Astrocyte (in vitro differentiated cells and primary cell): ENCODE measurements at regions not wholly inside any gene's neighbourhood (a gene's known extent, or its start where the extent isn't known, plus 50 kb on each side); places are given as distances from the start of the nearest gene placed in this dataset.
A peak's percentile ranks its signal among the peaks of the same experiment; 100 is the strongest.

Source experiments
- DNase-seq: peaks from one replicate; pipeline ENCODE4 v3.0.0-alpha.2; 2010; ENCODE audit warnings: low read depth
- FAIRE-seq: peaks from 2 replicates; lab custom pipeline; 2011; peaks lifted over from hg19 to GRCh38; lab: Jason Lieb, UNC
- H2AFZ ChIP-seq: 2 replicates; pipeline ENCODE4 v1.6.0; 2012; ENCODE audit warnings: low read depth, low read length, inconsistent platforms
- H3K27ac ChIP-seq: 2 replicates; pipeline ENCODE4 v1.5.1; 2011; ENCODE audit warnings: low read depth, low read length, inconsistent platforms
- H3K27me3 ChIP-seq: 2 replicates; pipeline ENCODE4 v1.6.0; 2011; ENCODE audit warnings: low read length, inconsistent platforms; ENCODE audit not compliant: insufficient read depth
- H3K36me3 ChIP-seq: 2 replicates; pipeline ENCODE4 v1.5.1; 2011; ENCODE audit warnings: low read length, inconsistent platforms; ENCODE audit not compliant: insufficient read depth
- H3K4me1 ChIP-seq: 2 replicates; pipeline ENCODE4 v1.5.1; 2011; ENCODE audit warnings: low read length, inconsistent platforms; ENCODE audit not compliant: insufficient read depth
- H3K4me2 ChIP-seq: 2 replicates; pipeline ENCODE4 v1.6.0; 2012; ENCODE audit warnings: low read length, inconsistent platforms
- H3K4me3 ChIP-seq: 2 replicates; pipeline ENCODE4 v1.5.1; 2011; ENCODE audit warnings: low read depth, mild to moderate bottlenecking, low read length, inconsistent platforms; ENCODE audit not compliant: insufficient read depth
- H3K79me2 ChIP-seq: 2 replicates; pipeline ENCODE4 v1.6.0; 2012; ENCODE audit warnings: mild to moderate bottlenecking, low read length, inconsistent platforms; ENCODE audit not compliant: insufficient read depth
- H3K9ac ChIP-seq: 2 replicates; pipeline ENCODE4 v1.6.0; 2012; ENCODE audit warnings: mild to moderate bottlenecking, low read length, inconsistent platforms
- H3K9me3 ChIP-seq: 2 replicates; pipeline ENCODE4 v1.5.1; 2012; ENCODE audit warnings: low read depth, mild to moderate bottlenecking, low read length, inconsistent platforms; ENCODE audit not compliant: insufficient read depth
- H4K20me1 ChIP-seq: 2 replicates; pipeline ENCODE4 v1.6.0; 2012; ENCODE audit warnings: low read length, inconsistent platforms; ENCODE audit not compliant: insufficient read depth
- H3K27ac Mint-ChIP-seq: one replicate; pipeline ENCODE4 v1.8.0; 2021; ENCODE audit warnings: mild to moderate bottlenecking, mixed read lengths; ENCODE audit not compliant: unreplicated experiment
- H3K27me3 Mint-ChIP-seq: one replicate; pipeline ENCODE4 v1.8.0; 2021; ENCODE audit warnings: low read depth, mixed read lengths; ENCODE audit not compliant: unreplicated experiment
- H3K36me3 Mint-ChIP-seq: one replicate; pipeline ENCODE4 v1.8.0; 2021; ENCODE audit warnings: low read depth, mixed read lengths; ENCODE audit not compliant: unreplicated experiment
- H3K4me1 Mint-ChIP-seq: one replicate; pipeline ENCODE4 v1.8.0; 2021; ENCODE audit warnings: low read depth, mixed read lengths; ENCODE audit not compliant: unreplicated experiment
- H3K4me3 Mint-ChIP-seq: one replicate; pipeline ENCODE4 v1.8.0; 2021; ENCODE audit warnings: mild to moderate bottlenecking, moderate library complexity, mixed read lengths; ENCODE audit not compliant: unreplicated experiment
- H3K9me3 Mint-ChIP-seq: one replicate; pipeline ENCODE4 v1.8.0; 2021; ENCODE audit warnings: mild to moderate bottlenecking, mixed read lengths; ENCODE audit not compliant: unreplicated experiment
- EZH2 ChIP-seq: IDR thresholded peaks from 2 replicates; pipeline ENCODE4 v1.6.1; 2012; ENCODE audit warnings: mild to moderate bottlenecking, low read length, inconsistent platforms; ENCODE audit not compliant: insufficient read depth
- TF ChIP-seq, protein P1 (sequence below): IDR thresholded peaks from 2 replicates; pipeline ENCODE4 v1.5.1; 2011; ENCODE audit warnings: low read depth, mild to moderate bottlenecking, inconsistent platforms, low read length, moderate library complexity; ENCODE audit not compliant: insufficient read depth

- DNase-seq (no peak), FAIRE-seq (no peak)
- Mint-ChIP-seq H3K9me3 (peaks cover 5% of the 10 kb centered on the region), H3K36me3 (no peaks in the 10 kb centered on the region), H3K27me3 (peaks cover 23% of the 10 kb centered on the region), H3K4me3 (no peak overlapping the region), H3K27ac (no peak overlapping the region), H3K4me1 (no peaks in the 10 kb centered on the region)
- no peaks in the 10 kb centered on the region for H4K20me1 ChIP-seq
- no peak overlapping the region for H2AFZ ChIP-seq
- H3K27me3 ChIP-seq: no peaks in the 10 kb centered on the region
- no peak overlapping the region for H3K9ac ChIP-seq
- no peaks in the 10 kb centered on the region for H3K36me3 ChIP-seq
- TF ChIP-seq EZH2: no peak
- TF ChIP-seq, protein P1, sequence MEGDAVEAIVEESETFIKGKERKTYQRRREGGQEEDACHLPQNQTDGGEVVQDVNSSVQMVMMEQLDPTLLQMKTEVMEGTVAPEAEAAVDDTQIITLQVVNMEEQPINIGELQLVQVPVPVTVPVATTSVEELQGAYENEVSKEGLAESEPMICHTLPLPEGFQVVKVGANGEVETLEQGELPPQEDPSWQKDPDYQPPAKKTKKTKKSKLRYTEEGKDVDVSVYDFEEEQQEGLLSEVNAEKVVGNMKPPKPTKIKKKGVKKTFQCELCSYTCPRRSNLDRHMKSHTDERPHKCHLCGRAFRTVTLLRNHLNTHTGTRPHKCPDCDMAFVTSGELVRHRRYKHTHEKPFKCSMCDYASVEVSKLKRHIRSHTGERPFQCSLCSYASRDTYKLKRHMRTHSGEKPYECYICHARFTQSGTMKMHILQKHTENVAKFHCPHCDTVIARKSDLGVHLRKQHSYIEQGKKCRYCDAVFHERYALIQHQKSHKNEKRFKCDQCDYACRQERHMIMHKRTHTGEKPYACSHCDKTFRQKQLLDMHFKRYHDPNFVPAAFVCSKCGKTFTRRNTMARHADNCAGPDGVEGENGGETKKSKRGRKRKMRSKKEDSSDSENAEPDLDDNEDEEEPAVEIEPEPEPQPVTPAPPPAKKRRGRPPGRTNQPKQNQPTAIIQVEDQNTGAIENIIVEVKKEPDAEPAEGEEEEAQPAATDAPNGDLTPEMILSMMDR: no peak
- H3K4me2 ChIP-seq: no peak overlapping the region
- H3K9me3 ChIP-seq: no peaks in the 10 kb centered on the region
- no peaks in the 10 kb centered on the region for H3K4me1 ChIP-seq
- no peaks in the 10 kb centered on the region for H3K79me2 ChIP-seq
- no peak overlapping the region for H3K27ac ChIP-seq
- H3K4me3 ChIP-seq: no peak overlapping the region
Observed at GRCh38 chrX:69243276-69243675, 78.0 kb upstream of the PJA1 start.

- H3K4me1 Mint-ChIP-seq: no peaks in the 10 kb centered on the region
- Histone ChIP-seq H3K27ac (no peak overlapping the region), H3K79me2 (no peaks in the 10 kb centered on the region), H3K4me3 (no peak overlapping the region), H3K4me1 (no peaks in the 10 kb centered on the region), H3K9me3 (no peaks in the 10 kb centered on the region), H3K4me2 (no peak overlapping the region), H3K9ac (no peak overlapping the region), H3K27me3 (no peaks in the 10 kb centered on the region), H4K20me1 (no peaks in the 10 kb centered on the region), H3K36me3 (no peaks in the 10 kb centered on the region), H2AFZ (no peak overlapping the region)
- FAIRE-seq: peak; percentile 45
- DNase-seq: no peak
- no peak overlapping the region for H3K4me3 Mint-ChIP-seq
- peaks cover 13% of the 10 kb centered on the region for H3K27me3 Mint-ChIP-seq
- no peak overlapping the region for H3K27ac Mint-ChIP-seq
- H3K9me3 Mint-ChIP-seq: peaks cover 2% of the 10 kb centered on the region
- TF ChIP-seq EZH2: no peak
- TF ChIP-seq, protein P1: no peak
- no peaks in the 10 kb centered on the region for H3K36me3 Mint-ChIP-seq
Observed at GRCh38 chrX:69238887-69239231, 73.6 kb upstream of the PJA1 start.

DNA sequence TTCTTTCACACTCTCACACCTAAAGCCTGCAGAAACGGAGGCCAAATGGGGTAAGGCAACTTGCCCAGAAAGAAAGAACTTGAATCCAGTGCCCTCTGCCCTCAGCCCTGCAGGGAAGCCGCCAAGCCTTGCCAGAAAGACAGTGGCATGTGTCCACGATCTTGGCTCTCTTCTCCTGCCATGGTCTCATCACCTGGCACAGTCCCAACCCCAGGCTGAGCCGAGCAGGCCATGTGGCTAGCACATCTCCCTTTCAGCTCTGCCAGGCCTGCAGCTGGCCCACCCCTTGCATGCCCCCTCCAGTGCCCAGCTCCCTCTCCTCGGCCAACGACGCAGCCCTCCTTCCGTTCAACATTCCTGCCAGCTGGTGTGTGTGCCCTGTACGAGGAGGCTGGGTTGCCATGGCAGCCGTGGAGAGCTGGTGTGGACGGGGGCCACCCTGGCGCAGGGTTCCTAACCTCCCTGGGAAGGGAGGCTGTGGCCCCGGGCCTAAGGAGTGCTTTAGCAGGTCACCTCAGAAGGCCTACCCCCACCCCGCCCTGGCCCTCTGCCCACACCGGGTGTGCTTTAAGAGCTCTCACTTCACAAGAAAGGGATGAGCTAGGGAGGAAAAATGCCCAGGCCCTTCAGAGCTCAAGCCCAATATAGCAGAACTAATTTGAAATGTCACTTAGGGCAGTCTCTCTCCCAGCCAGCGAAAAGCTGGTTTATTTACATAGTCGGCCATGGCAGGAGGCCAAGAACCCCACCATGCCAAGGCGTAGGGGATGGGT, 73.0 kb upstream of the PJA1 start:
- FAIRE-seq (no peak), DNase-seq (no peak)
- H3K27me3 Mint-ChIP-seq: peaks cover 8% of the 10 kb centered on the region
- no peak overlapping the region for H3K9ac ChIP-seq
- no peak overlapping the region for H2AFZ ChIP-seq
- no peaks in the 10 kb centered on the region for H3K4me1 ChIP-seq
- no peak overlapping the region for H3K27ac Mint-ChIP-seq
- H3K36me3 Mint-ChIP-seq: no peaks in the 10 kb centered on the region
- no peaks in the 10 kb centered on the region for H3K27me3 ChIP-seq
- H3K4me2 ChIP-seq: no peak overlapping the region
- no peaks in the 10 kb centered on the region for H3K9me3 ChIP-seq
- H3K36me3 ChIP-seq: no peaks in the 10 kb centered on the region
- H3K4me3 Mint-ChIP-seq: no peak overlapping the region
- H4K20me1 ChIP-seq: no peaks in the 10 kb centered on the region
- no peaks in the 10 kb centered on the region for H3K4me1 Mint-ChIP-seq
- TF ChIP-seq, protein P1: no peak
- TF ChIP-seq EZH2: no peak
- no peak overlapping the region for H3K27ac ChIP-seq
- H3K9me3 Mint-ChIP-seq: peaks cover 2% of the 10 kb centered on the region
- H3K79me2 ChIP-seq: no peaks in the 10 kb centered on the region
- no peak overlapping the region for H3K4me3 ChIP-seq
